ENCODE measurements at regions not wholly inside any gene's neighbourhood (a gene's known extent, or its start where the extent isn't known, plus 50 kb on each side); places are given as distances from the start of the nearest gene placed in this dataset.

- 9% methylated on average over 2 of the region's 2 CpGs for WGBS (ENCODE audit: low lambda C conversion rate)
- DNase-seq (ENCODE audit: low spot score), result no peak
- Histone ChIP-seq H3K4me2 (ENCODE audit: low read depth, low read length) (no peak overlapping the region), H3K9ac (ENCODE audit: insufficient read depth, low read depth, low read length) (no peak overlapping the region), H3K27me3 (ENCODE audit: control insufficient read depth in 1 of 2, insufficient read depth in 2 of 2, low read length in 2 of 2) (no peaks in the 10 kb centered on the region), H3K79me2 (ENCODE audit: insufficient read depth, low read length) (no peaks in the 10 kb centered on the region), H4K20me1 (ENCODE audit: insufficient read depth, low read length) (no peaks in the 10 kb centered on the region), H3K9me3 (ENCODE audit: low read length) (peaks cover 56% of the 10 kb centered on the region), H3K4me3 (replicated peaks in 1 of 3; ENCODE audit: insufficient read depth in 1 of 3, low read depth in 2 of 3, low read length in 3 of 3) (no peak overlapping the region), H3K27ac (ENCODE audit: extremely low read length, insufficient read depth, low read length) (no peak overlapping the region), H3K4me1 (ENCODE audit: insufficient read depth, low read length) (no peaks in the 10 kb centered on the region), H3K36me3 (replicated peaks in 1 of 2; ENCODE audit: control insufficient read depth in 1 of 2, insufficient read depth in 2 of 2, low read length in 2 of 2) (no peaks in the 10 kb centered on the region), H2AFZ (ENCODE audit: low read length) (no peak overlapping the region)
- ChIA-PET CTCF (ENCODE audit: low intra/inter-chr PET ratio, low total read pairs) (no interaction called here), POLR2A (no interaction called here)
- in situ Hi-C loops (cut with HindIII; ENCODE audit: extremely low pct_ligation_motif_present, low pct_unique_long_range_greater_than_20kb), result no loop called here
- ATAC-seq, result no peak
- 0 out of 2 replicates have a peak, but pooled peaks have one; percentile 31 for TF ChIP-seq KDM5A (IDR thresholded peaks at IDR 0.05; ENCODE audit: borderline replicate concordance, low read length)
- no peak for TF ChIP-seq ZFP41 (CRISPR knock-in tag; IDR thresholded peaks at IDR 0.05; ENCODE audit: borderline replicate concordance)
- no peak for TF ChIP-seq GMEB1 (CRISPR knock-in tag; IDR thresholded peaks at IDR 0.05; ENCODE audit: borderline replicate concordance)
- intact Hi-C loops (cut with micrococcal nuclease; ENCODE audit: unreplicated experiment), result no loop called here
- no peak for FAIRE-seq
- no TSS peak for BruUV-seq (replicated peaks)
Measured at GRCh38 chr14:40269436-40269835, 837.2 kb upstream of the FBXO33 start.

GRCh38 chr14:40268236-40268635 lies 836.0 kb upstream of the FBXO33 start:
- Histone ChIP-seq H3K9me3 (ENCODE audit: low read length) (peaks cover 51% of the 10 kb centered on the region), H4K20me1 (ENCODE audit: insufficient read depth, low read length) (no peaks in the 10 kb centered on the region), H3K4me1 (ENCODE audit: insufficient read depth, low read length) (no peaks in the 10 kb centered on the region), H3K4me2 (ENCODE audit: low read depth, low read length) (no peak overlapping the region), H3K4me3 (replicated peaks in 1 of 3; ENCODE audit: insufficient read depth in 1 of 3, low read depth in 2 of 3, low read length in 3 of 3) (no peak overlapping the region), H3K27me3 (ENCODE audit: control insufficient read depth in 1 of 2, insufficient read depth in 2 of 2, low read length in 2 of 2) (no peaks in the 10 kb centered on the region), H3K36me3 (replicated peaks in 1 of 2; ENCODE audit: control insufficient read depth in 1 of 2, insufficient read depth in 2 of 2, low read length in 2 of 2) (no peaks in the 10 kb centered on the region), H3K27ac (ENCODE audit: extremely low read length, insufficient read depth, low read length) (no peak overlapping the region), H3K79me2 (ENCODE audit: insufficient read depth, low read length) (no peaks in the 10 kb centered on the region), H3K9ac (ENCODE audit: insufficient read depth, low read depth, low read length) (no peak overlapping the region), H2AFZ (ENCODE audit: low read length) (no peak overlapping the region)
- ChIA-PET POLR2A (no interaction called here), CTCF (ENCODE audit: low intra/inter-chr PET ratio, low total read pairs) (no interaction called here)
- DNase-seq (ENCODE audit: low spot score) (no peak), ATAC-seq (no peak), FAIRE-seq (no peak)
- in situ Hi-C loops (cut with HindIII; ENCODE audit: extremely low pct_ligation_motif_present, low pct_unique_long_range_greater_than_20kb), result no loop called here
- no TSS peak for BruUV-seq (replicated peaks)
- whole genome bisulfite sequencing (ENCODE audit: low lambda C conversion rate), result 2% methylated on average over 2 of the region's 2 CpGs
- intact Hi-C loops (cut with micrococcal nuclease; ENCODE audit: unreplicated experiment), result no loop called here
- TF ChIP-seq YEATS2 (CRISPR knock-in tag; IDR thresholded peaks at IDR 0.05; ENCODE audit: borderline replicate concordance) (no peak), EEA1 (CRISPR knock-in tag; IDR thresholded peaks at IDR 0.05; ENCODE audit: borderline replicate concordance) (no peak), MAFK (conservative IDR thresholded peaks at IDR 0.05 in 1 of 2, IDR thresholded peaks at IDR 0.05 in 1 of 2; ENCODE audit: low read length in 2 of 2) (peak; percentile 85 to 89), SP2 (CRISPR knock-in tag; IDR thresholded peaks at IDR 0.05) (no peak), ZBTB25 (CRISPR knock-in tag; IDR thresholded peaks at IDR 0.05) (no peak), MXD3 (CRISPR knock-in tag; IDR thresholded peaks at IDR 0.05) (no peak), MAFF (IDR thresholded peaks at IDR 0.05; ENCODE audit: low read depth, low read length) (peak; percentile 78), ZNF234 (CRISPR knock-in tag; conservative IDR thresholded peaks at IDR 0.05) (no peak)

Data from HepG2 (cell line).